Mucosa of descending colon (tissue), 3 donors: ENCODE measurements at regions not wholly inside any gene's neighbourhood (a gene's known extent, or its start where the extent isn't known, plus 50 kb on each side); places are given as distances from the start of the nearest gene placed in this dataset.

ENCODE experiments used
- ATAC-seq: fragments of 200-7000 bp; cut with Tn5 transposase; one replicate; pipeline ENCODE4 v1.9.1; 2020; ENCODE audit warnings: mild to moderate bottlenecking, moderate library complexity
- DNase-seq, 3 donors: peaks; one replicate each; pipeline ENCODE4 v3.0.0-alpha.2; 2020
- H3K36me3 ChIP-seq: fragments of 200-600 bp; one replicate; pipeline ENCODE4 v1.8.0; 2021; ENCODE audit warnings: low read depth, mild to moderate bottlenecking
- H3K4me1 ChIP-seq: fragments of 200-600 bp; one replicate; pipeline ENCODE4 v1.8.0; 2021; ENCODE audit warnings: low read depth, mild to moderate bottlenecking
- H3K4me3 ChIP-seq: fragments of 200-600 bp; one replicate; pipeline ENCODE4 v1.8.0; 2021; ENCODE audit warnings: mild to moderate bottlenecking
- H3K9me3 ChIP-seq: fragments of 200-600 bp; one replicate; pipeline ENCODE4 v1.8.0; 2021; ENCODE audit warnings: mild to moderate bottlenecking
- intact Hi-C, 2 donors: fragments of 100-400 bp; cut with DNase I in 1 of 2; cut with micrococcal nuclease in 1 of 2; formaldehyde crosslinking; loops; one replicate each; pipeline versions ENCODE4 v1.11.0 to v1.11.1; 2022; cut with DNase I, micrococcal nuclease
- TF ChIP-seq, protein P1 (sequence below): fragments of 200-600 bp; IDR thresholded peaks from one replicate; pipeline ENCODE4 v1.8.0; 2022; ENCODE audit warnings: antibody characterized with exemption, mild to moderate bottlenecking
- donor health status: DM: no; HTN: no; CAD: no; lungs with moderate emphysema.
- donor health status: DM: no; HTN: no; CAD: no.
- donor health status: DM: no; HTN: yes; CAD: no.

DNA sequence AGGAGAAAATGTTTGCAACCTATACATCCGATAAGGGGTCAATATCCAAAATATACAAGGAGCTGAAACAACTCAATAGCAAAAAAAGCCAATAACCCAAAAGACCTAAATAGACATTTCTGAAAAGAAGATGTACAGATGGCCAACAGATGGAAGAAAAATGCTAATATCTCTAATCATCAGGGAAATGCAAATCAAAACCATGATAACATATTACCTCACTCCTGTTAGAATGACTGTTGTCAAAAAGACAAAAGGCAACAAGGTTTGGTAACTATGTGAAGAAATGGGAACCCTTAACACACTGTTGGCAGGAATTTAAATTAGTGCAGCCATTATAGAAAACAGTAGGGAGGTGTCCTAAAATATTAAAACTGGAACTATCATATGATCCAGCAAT, 74.7 kb downstream of the LEPR start:
- DNase-seq (no peak), ATAC-seq (no peak)
- Histone ChIP-seq H3K4me3 (no peak overlapping the region), H3K4me1 (no peaks in the 10 kb centered on the region), H3K36me3 (no peaks in the 10 kb centered on the region), H3K9me3 (no peaks in the 10 kb centered on the region)
- TF ChIP-seq, protein P1, sequence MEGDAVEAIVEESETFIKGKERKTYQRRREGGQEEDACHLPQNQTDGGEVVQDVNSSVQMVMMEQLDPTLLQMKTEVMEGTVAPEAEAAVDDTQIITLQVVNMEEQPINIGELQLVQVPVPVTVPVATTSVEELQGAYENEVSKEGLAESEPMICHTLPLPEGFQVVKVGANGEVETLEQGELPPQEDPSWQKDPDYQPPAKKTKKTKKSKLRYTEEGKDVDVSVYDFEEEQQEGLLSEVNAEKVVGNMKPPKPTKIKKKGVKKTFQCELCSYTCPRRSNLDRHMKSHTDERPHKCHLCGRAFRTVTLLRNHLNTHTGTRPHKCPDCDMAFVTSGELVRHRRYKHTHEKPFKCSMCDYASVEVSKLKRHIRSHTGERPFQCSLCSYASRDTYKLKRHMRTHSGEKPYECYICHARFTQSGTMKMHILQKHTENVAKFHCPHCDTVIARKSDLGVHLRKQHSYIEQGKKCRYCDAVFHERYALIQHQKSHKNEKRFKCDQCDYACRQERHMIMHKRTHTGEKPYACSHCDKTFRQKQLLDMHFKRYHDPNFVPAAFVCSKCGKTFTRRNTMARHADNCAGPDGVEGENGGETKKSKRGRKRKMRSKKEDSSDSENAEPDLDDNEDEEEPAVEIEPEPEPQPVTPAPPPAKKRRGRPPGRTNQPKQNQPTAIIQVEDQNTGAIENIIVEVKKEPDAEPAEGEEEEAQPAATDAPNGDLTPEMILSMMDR: no peak
- intact Hi-C loops: no loop called here

DNA sequence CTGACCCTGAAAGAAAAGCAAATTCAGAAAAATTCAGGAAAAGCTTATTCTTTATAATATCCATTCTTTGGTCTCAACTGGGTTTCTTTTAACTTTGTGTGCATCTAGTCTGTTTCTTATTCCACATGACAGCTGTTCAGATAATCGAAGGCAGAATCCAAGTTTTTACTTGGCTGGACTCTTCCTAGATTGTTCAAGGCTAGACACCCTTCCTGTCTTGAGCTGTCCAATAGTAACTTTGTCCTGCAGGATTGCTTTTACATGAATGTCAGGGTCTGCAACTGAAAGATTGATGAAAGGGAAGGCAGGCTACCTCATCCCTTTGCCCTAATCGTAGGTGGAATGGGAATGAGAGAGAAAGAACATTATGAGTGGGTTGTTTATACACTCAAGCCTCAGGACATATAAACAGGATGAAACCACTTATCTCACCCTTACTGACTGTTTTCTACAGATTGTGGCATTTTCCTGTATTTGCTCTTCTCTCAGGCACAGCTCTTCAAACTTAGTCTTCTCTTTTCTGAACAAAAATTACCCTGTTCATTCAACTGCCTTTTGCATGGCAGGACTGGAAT, 76.9 kb downstream of the LEPR start:
- no peak overlapping the region for H3K4me3 ChIP-seq
- intact Hi-C loops: no loop called here
- no peaks in the 10 kb centered on the region for H3K36me3 ChIP-seq
- no peaks in the 10 kb centered on the region for H3K4me1 ChIP-seq
- TF ChIP-seq, protein P1: no peak
- H3K9me3 ChIP-seq: no peaks in the 10 kb centered on the region
- no peak for DNase-seq
- ATAC-seq: no peak

DNA sequence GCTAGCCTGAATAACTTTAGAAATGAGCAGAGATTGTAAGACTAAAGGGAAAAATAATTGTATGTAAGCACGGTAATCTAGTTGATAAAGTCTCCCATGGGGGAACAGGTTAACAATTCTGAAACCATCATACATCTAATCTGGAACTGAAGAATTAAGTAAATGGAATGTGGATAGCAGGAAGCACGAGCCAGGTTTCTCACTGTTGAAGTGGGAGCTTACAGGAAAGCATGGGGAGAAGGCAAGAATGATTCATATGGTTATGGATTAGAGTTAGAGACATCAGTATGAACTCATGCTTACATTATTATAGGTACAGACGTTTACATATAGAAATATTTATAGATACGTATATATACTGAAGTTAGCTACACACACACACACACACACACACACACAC, 83.0 kb downstream of the LEPR start:
- no peak overlapping the region for H3K4me3 ChIP-seq

DNA sequence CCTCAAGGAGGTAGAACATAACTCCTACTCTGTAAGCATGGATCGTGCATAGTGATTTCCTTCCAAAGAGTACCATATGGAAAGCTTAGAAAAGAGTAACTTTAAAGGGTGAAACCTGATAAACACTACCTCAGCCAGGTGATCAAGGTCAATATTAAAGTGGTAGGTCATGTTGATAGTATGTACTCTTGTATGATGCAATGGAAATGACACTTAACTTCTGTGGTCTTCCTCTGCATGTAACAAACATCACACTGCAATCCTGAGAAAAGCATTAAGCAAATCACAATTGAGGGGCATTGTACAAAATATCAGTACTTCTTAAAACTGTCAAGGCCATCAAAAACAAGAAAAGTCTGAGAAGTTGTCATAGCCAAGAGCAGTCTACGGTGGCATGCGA, 83.8 kb downstream of the LEPR start:
- intact Hi-C loops: no loop called here
- ATAC-seq: no peak
- Histone ChIP-seq H3K4me3 (no peak overlapping the region), H3K4me1 (no peaks in the 10 kb centered on the region), H3K36me3 (no peaks in the 10 kb centered on the region), H3K9me3 (no peaks in the 10 kb centered on the region)
- no peak for DNase-seq
- TF ChIP-seq, protein P1: no peak

More for the DNA sequence above, 83.0 kb downstream of the LEPR start:
- Histone ChIP-seq H3K36me3 (no peaks in the 10 kb centered on the region), H3K9me3 (no peaks in the 10 kb centered on the region), H3K4me1 (no peaks in the 10 kb centered on the region)
- ATAC-seq (no peak), DNase-seq (no peak)
- intact Hi-C loops: no loop called here
- TF ChIP-seq, protein P1: no peak

DNA sequence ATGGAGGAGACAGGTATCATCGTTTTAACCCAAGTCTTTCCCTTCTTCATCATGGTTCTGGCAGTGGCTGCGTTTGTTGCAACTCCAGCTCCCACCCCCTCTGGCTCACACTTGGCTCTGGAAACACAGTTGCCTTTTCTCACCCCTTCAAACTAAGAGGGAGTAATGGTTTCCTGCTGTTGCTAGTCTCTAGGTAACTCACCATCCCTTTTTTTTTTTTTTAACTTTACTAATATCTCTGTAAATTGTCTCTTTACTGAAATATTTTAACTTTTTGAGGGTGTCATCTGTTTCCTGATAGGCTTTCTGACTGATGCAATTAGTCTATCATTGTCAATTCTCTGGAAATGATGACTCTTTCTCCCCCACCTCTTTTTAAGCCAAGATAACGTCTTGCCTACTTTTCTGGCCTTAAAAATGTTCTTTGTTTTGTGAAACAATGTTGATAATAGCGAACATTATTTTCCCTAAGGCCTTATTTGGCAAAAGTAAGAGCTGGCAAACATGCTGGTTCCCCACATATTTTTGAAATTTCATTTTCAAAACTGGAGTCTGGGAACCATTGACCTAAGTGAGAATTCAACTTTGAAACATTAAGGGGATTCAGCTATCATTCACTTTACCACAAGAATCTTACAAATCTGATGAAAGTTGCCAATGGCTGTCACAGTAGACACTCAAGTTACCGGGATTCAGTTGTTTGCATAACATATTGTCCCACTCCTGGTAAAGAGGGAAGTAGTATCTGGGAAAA, 85.3 kb downstream of the LEPR start:
- TF ChIP-seq, protein P1: no peak
- Histone ChIP-seq H3K4me3 (no peak overlapping the region), H3K4me1 (no peaks in the 10 kb centered on the region), H3K36me3 (no peaks in the 10 kb centered on the region), H3K9me3 (no peaks in the 10 kb centered on the region)
- intact Hi-C loops: no loop called here
- ATAC-seq: no peak
- no peak for DNase-seq
